Endothelial cell of umbilical vein (primary cell): ENCODE measurements at regions not wholly inside any gene's neighbourhood (a gene's known extent, or its start where the extent isn't known, plus 50 kb on each side); places are given as distances from the start of the nearest gene placed in this dataset.

Source experiments
- BruUV-seq: library from RNA; stranded (reverse); fragments of 400-500 nt; replicated peaks from 2 replicates; lab custom pipeline; 2021; lab: Mats Ljungman, UMichigan
- CTCF ChIA-PET: fragments of 300-600, 350-600 bp; sonication (Branson Sonifier 250); formaldehyde crosslinking; loops from one replicate; lab custom pipeline; 2021; ENCODE audit warnings: antibody characterized with exemption, inconsistent platforms; lab: Charles Lee
- POLR2A ChIA-PET: fragments of 300-600, 350-600 bp; sonication (Branson Sonifier 250); formaldehyde crosslinking; loops from one replicate; lab custom pipeline; 2021; ENCODE audit warnings: antibody characterized with exemption, inconsistent platforms; lab: Charles Lee
- DNase-seq: peaks from one replicate; pipeline ENCODE4 v3.0.0-alpha.2; 2011; ENCODE audit warnings: low read depth, low spot score
- FAIRE-seq: peaks from 2 replicates; lab custom pipeline; 2011; peaks lifted over from hg19 to GRCh38; lab: Jason Lieb, UNC
- H2AFZ ChIP-seq: 2 replicates; pipeline ENCODE4 v1.6.0; 2012; ENCODE audit warnings: low read depth, low read length, control low read depth, inconsistent platforms
- H3K27ac ChIP-seq: 2 replicates; pipeline ENCODE4 v1.5.1; 2011; ENCODE audit warnings: low read depth, mild to moderate bottlenecking, control low read depth, low read length, moderate library complexity; ENCODE audit not compliant: insufficient read depth
- H3K27me3 ChIP-seq, 2 experiments: 2 replicates each; pipeline versions ENCODE4 v1.6.0 to v1.6.1; 2011; ENCODE audit warnings: low read length in 2 of 2, mixed read lengths in 1 of 2; ENCODE audit not compliant: control insufficient read depth in 2 of 2, insufficient read depth in 2 of 2
- H3K36me3 ChIP-seq, 2 experiments: 2 replicates in 1 of 2; 3 replicates in 1 of 2; pipeline ENCODE4 v1.5.1; 2011; ENCODE audit warnings: low read length in 2 of 2, mild to moderate bottlenecking in 1 of 2, moderate library complexity in 1 of 2; ENCODE audit not compliant: control insufficient read depth in 2 of 2, insufficient read depth in 2 of 2; ENCODE audit errors: extremely low read depth in 1 of 2
- H3K4me1 ChIP-seq: 3 replicates; pipeline ENCODE4 v1.5.1; 2011; ENCODE audit warnings: mild to moderate bottlenecking, low read length; ENCODE audit not compliant: control insufficient read depth, insufficient read depth; ENCODE audit errors: extremely low read depth
- H3K4me2 ChIP-seq: 2 replicates; pipeline ENCODE4 v1.6.1; 2011; ENCODE audit warnings: low read length, control low read depth, mixed read lengths; ENCODE audit not compliant: insufficient read depth
- H3K4me3 ChIP-seq, 3 experiments: fragments of 200-600 bp in 1 of 3; sonication (generic), shearing (Covaris generic) in 1 of 3; replicated peaks in 1 of 3; 2 replicates each; pipeline ENCODE4 v1.5.1; 2011 to 2016; ENCODE audit warnings: control low read depth in 3 of 3, low read length in 3 of 3, mild to moderate bottlenecking in 2 of 3, inconsistent platforms in 1 of 3, low read depth in 1 of 3, moderate library complexity in 1 of 3; ENCODE audit not compliant: insufficient read depth in 1 of 3
- H3K79me2 ChIP-seq: 2 replicates; pipeline ENCODE4 v1.6.0; 2012; ENCODE audit warnings: low read length, inconsistent platforms; ENCODE audit not compliant: control insufficient read depth, insufficient read depth
- H3K9ac ChIP-seq: replicated peaks from 2 replicates; pipeline ENCODE3; 2011; ENCODE audit warnings: low read length, control low read depth; ENCODE audit not compliant: insufficient read depth; ENCODE audit errors: extremely low read depth
- H3K9me1 ChIP-seq: replicated peaks from 3 replicates; pipeline ENCODE4 v1.6.0; 2011; ENCODE audit warnings: mild to moderate bottlenecking, low read length; ENCODE audit not compliant: control insufficient read depth, insufficient read depth; ENCODE audit errors: extremely low read depth
- H3K9me3 ChIP-seq: replicated peaks from 2 replicates; pipeline ENCODE4 v1.5.1; 2012; ENCODE audit warnings: low read length, inconsistent platforms; ENCODE audit not compliant: control insufficient read depth, insufficient read depth
- H4K20me1 ChIP-seq: replicated peaks from 2 replicates; pipeline ENCODE3; 2011; ENCODE audit warnings: mild to moderate bottlenecking, low read length; ENCODE audit not compliant: control insufficient read depth, insufficient read depth; ENCODE audit errors: extremely low read depth
- EZH2 ChIP-seq: IDR thresholded peaks from 2 replicates; pipeline ENCODE4 v1.6.1; 2012; ENCODE audit warnings: borderline replicate concordance, low read depth, mild to moderate bottlenecking, moderate library complexity, low read length, inconsistent platforms; ENCODE audit not compliant: severe bottlenecking
- FOS ChIP-seq: IDR thresholded peaks from 2 replicates; pipeline ENCODE4 v1.6.1; 2011; ENCODE audit warnings: mild to moderate bottlenecking, low read length, moderate library complexity, borderline replicate concordance; ENCODE audit not compliant: insufficient read depth
- GATA2 ChIP-seq: IDR thresholded peaks from 2 replicates; pipeline ENCODE4 v1.7.0; 2011; ENCODE audit warnings: low read depth, mild to moderate bottlenecking, moderate library complexity, mixed read lengths, low read length; ENCODE audit not compliant: insufficient read length, insufficient read depth
- MYC ChIP-seq: IDR thresholded peaks from one replicate; pipeline ENCODE4 v1.6.1; 2011; ENCODE audit warnings: mild to moderate bottlenecking, low read depth, low read length
- POLR2A ChIP-seq: IDR thresholded peaks from 2 replicates; pipeline ENCODE4 v1.6.1; 2012; ENCODE audit warnings: low read depth, mild to moderate bottlenecking, control low read depth, low read length
- POLR2AphosphoS5 ChIP-seq: IDR thresholded peaks from 2 replicates; pipeline ENCODE4 v1.6.1; 2012; ENCODE audit warnings: low read depth, mild to moderate bottlenecking, control low read depth, low read length, moderate library complexity; ENCODE audit not compliant: insufficient read depth
- dilution Hi-C: fragments of 300-500 bp; cut with MboI; formaldehyde crosslinking; loops from one replicate; pipeline ENCODE4 v1.15.0; 2019; ENCODE audit warnings: low sequenced_read_pairs; ENCODE audit not compliant: extremely low pct_ligation_motif_present
- intact Hi-C: fragments of 100-400 bp; cut with micrococcal nuclease; formaldehyde crosslinking; loops from one replicate; pipeline ENCODE4 v1.10.0; 2022
- TF ChIP-seq, protein P1 (sequence below), 2 donors: IDR thresholded peaks; 1 replicate in 1 of 2; 2 replicates in 1 of 2; pipeline ENCODE4 v1.5.1; 2011; ENCODE audit warnings: low read length in 2 of 2, mild to moderate bottlenecking in 2 of 2, moderate library complexity in 2 of 2, control low read depth in 1 of 2, inconsistent platforms in 1 of 2, low read depth in 1 of 2; ENCODE audit not compliant: insufficient read depth in 1 of 2; ENCODE audit errors: extremely low read depth in 1 of 2
- TF ChIP-seq, protein P2 (sequence below): IDR thresholded peaks from 2 replicates; pipeline ENCODE4 v1.6.1; 2011; ENCODE audit not compliant: insufficient read depth, insufficient read length

DNA sequence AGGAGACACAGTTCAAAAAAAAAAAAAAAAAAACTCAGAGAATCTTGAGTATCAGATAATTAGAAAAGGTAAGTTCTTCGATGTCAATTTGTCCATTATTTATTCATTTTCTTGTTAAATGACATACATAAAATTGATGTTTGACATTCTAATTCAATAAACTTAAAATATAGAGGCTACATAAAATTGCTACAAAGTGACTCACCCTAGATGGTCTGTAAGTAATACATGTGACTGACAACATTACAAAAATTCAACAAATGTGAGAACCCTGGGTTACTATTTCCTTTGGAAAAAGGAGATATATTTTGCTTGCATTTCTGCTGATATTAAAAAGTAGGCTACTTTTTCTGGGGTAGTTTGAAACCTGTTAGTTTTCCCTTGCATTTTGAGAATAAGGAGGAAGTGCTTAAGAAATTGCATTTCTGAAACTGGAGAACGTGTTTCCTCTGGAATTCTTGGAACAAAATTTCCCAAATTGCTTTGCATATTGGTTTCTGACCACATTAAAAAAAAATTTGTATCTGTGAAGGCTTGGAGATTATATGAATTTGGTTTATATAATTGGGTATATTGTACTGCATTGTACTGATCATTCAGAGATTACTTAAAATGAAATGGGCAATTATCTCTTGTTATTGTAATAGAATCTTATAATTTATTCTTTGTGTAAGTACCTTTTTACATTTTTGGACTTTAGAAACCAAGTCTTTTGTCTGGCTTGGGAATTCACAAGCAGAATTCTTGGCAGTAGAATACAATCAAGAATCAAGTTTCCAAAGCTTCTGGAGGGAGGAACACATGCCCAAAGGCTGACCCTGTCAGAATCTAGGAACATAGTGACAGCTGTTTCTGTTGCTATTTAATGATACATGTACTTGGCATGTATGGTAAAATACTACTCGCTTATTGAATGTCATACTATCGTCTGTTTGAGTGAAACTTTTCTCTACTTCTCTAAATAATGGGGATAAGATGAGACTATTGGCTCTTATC lies 106.1 kb downstream of the DSEL start:
- H3K4me3 ChIP-seq: no peak overlapping the region
- dilution Hi-C loops: no loop called here
- H3K27me3 ChIP-seq: no peaks in the 10 kb centered on the region
- H3K9me1 ChIP-seq: no peaks in the 10 kb centered on the region
- no peak overlapping the region for H2AFZ ChIP-seq
- H4K20me1 ChIP-seq: no peaks in the 10 kb centered on the region
- H3K4me2 ChIP-seq: no peak overlapping the region
- ChIA-PET CTCF (no interaction called here), POLR2A (no interaction called here)
- no peaks in the 10 kb centered on the region for H3K36me3 ChIP-seq
- FAIRE-seq (no peak), DNase-seq (no peak)
- no peak overlapping the region for H3K9ac ChIP-seq
- H3K79me2 ChIP-seq: no peaks in the 10 kb centered on the region
- TF ChIP-seq, protein P1, sequence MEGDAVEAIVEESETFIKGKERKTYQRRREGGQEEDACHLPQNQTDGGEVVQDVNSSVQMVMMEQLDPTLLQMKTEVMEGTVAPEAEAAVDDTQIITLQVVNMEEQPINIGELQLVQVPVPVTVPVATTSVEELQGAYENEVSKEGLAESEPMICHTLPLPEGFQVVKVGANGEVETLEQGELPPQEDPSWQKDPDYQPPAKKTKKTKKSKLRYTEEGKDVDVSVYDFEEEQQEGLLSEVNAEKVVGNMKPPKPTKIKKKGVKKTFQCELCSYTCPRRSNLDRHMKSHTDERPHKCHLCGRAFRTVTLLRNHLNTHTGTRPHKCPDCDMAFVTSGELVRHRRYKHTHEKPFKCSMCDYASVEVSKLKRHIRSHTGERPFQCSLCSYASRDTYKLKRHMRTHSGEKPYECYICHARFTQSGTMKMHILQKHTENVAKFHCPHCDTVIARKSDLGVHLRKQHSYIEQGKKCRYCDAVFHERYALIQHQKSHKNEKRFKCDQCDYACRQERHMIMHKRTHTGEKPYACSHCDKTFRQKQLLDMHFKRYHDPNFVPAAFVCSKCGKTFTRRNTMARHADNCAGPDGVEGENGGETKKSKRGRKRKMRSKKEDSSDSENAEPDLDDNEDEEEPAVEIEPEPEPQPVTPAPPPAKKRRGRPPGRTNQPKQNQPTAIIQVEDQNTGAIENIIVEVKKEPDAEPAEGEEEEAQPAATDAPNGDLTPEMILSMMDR (IDR thresholded peaks at IDR 0.05; ENCODE audit: extremely low read depth in 1 of 2, insufficient read depth in 1 of 2, low read depth in 1 of 2, low read length in 2 of 2): no peak
- TF ChIP-seq POLR2A (no peak), MYC (no peak), POLR2AphosphoS5 (no peak), EZH2 (no peak), GATA2 (no peak), FOS (no peak)
- TF ChIP-seq, protein P2, sequence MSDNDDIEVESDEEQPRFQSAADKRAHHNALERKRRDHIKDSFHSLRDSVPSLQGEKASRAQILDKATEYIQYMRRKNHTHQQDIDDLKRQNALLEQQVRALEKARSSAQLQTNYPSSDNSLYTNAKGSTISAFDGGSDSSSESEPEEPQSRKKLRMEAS: no peak
- no peak overlapping the region for H3K27ac ChIP-seq
- H3K4me1 ChIP-seq: no peaks in the 10 kb centered on the region
- BruUV-seq: no TSS peak
- H3K9me3 ChIP-seq: no peaks in the 10 kb centered on the region
- intact Hi-C loops: no loop called here
